ENCODE measurements at regions not wholly inside any gene's neighbourhood (a gene's known extent, or its start where the extent isn't known, plus 50 kb on each side); places are given as distances from the start of the nearest gene placed in this dataset.

DNA sequence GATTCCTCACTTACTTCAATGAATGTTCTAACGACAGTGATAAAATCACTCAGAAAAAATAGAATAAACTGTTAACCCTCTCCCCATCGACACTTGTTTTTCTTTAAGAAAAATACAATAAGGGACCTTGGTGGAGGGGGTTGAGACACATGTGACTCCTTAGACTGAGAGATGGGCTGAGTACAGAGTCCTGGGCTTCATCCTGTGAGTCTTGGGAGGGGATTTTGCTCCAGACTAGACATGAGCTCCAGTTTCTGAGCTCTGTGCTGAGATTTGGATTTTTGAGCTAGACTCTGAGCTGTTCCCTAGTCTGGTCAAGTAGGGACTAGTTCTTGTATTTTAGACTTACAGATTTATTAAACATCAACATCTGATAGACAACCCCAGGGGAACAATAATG, 241.5 kb upstream of the MVB12B start:
- TF ChIP-seq POLR2AphosphoS5 (IDR thresholded peaks at IDR 0.05; ENCODE audit: control insufficient read depth, insufficient read depth, low read depth, low read length) (no peak), ZNF274 (IDR thresholded peaks at IDR 0.05; ENCODE audit: borderline replicate concordance, low read depth, low read length) (no peak), ZNF174 (CRISPR knock-in tag; IDR thresholded peaks at IDR 0.05) (no peak), ZNF124 (CRISPR knock-in tag; IDR thresholded peaks at IDR 0.05) (no peak), TAF1 (IDR thresholded peaks at IDR 0.05; ENCODE audit: control insufficient read depth, extremely low read depth, insufficient read depth, low read length, severe bottlenecking) (no peak)
- TF ChIP-seq, protein P1, sequence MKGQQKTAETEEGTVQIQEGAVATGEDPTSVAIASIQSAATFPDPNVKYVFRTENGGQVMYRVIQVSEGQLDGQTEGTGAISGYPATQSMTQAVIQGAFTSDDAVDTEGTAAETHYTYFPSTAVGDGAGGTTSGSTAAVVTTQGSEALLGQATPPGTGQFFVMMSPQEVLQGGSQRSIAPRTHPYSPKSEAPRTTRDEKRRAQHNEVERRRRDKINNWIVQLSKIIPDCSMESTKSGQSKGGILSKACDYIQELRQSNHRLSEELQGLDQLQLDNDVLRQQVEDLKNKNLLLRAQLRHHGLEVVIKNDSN (CRISPR knock-in tag; IDR thresholded peaks at IDR 0.05), result no peak
- TF ChIP-seq, protein P2, sequence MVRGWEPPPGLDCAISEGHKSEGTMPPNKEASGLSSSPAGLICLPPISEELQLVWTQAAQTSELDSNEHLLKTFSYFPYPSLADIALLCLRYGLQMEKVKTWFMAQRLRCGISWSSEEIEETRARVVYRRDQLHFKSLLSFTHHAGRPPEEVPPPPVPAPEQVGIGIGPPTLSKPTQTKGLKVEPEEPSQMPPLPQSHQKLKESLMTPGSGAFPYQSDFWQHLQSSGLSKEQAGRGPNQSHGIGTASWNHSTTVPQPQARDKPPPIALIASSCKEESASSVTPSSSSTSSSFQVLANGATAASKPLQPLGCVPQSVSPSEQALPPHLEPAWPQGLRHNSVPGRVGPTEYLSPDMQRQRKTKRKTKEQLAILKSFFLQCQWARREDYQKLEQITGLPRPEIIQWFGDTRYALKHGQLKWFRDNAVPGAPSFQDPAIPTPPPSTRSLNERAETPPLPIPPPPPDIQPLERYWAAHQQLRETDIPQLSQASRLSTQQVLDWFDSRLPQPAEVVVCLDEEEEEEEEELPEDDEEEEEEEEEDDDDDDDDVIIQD (CRISPR knock-in tag; IDR thresholded peaks at IDR 0.05), result no peak
- TF ChIP-seq, protein P3, sequence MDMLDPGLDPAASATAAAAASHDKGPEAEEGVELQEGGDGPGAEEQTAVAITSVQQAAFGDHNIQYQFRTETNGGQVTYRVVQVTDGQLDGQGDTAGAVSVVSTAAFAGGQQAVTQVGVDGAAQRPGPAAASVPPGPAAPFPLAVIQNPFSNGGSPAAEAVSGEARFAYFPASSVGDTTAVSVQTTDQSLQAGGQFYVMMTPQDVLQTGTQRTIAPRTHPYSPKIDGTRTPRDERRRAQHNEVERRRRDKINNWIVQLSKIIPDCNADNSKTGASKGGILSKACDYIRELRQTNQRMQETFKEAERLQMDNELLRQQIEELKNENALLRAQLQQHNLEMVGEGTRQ (CRISPR knock-in tag; IDR thresholded peaks at IDR 0.05), result no peak
- TF ChIP-seq, protein P4, sequence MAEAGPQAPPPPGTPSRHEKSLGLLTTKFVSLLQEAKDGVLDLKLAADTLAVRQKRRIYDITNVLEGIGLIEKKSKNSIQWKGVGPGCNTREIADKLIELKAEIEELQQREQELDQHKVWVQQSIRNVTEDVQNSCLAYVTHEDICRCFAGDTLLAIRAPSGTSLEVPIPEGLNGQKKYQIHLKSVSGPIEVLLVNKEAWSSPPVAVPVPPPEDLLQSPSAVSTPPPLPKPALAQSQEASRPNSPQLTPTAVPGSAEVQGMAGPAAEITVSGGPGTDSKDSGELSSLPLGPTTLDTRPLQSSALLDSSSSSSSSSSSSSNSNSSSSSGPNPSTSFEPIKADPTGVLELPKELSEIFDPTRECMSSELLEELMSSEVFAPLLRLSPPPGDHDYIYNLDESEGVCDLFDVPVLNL (CRISPR knock-in tag; IDR thresholded peaks at IDR 0.05; ENCODE audit: low read depth), result no peak

Data from K562 (cell line).